H9 (cell line): ENCODE measurements at regions not wholly inside any gene's neighbourhood (a gene's known extent, or its start where the extent isn't known, plus 50 kb on each side); places are given as distances from the start of the nearest gene placed in this dataset.

Source experiments
- DNase-seq: peaks from one replicate; pipeline ENCODE4 v3.0.0-alpha.2; 2017
- H2AFZ ChIP-seq: one replicate; pipeline ENCODE4 v1.6.1; 2013; ENCODE audit warnings: mild to moderate bottlenecking, low read length, control low read depth, moderate library complexity
- H2AK5ac ChIP-seq: 2 replicates; pipeline ENCODE4 v1.6.1; 2013; ENCODE audit warnings: low read length, control low read depth, mixed read lengths; ENCODE audit not compliant: insufficient read length
- H2BK120ac ChIP-seq: one replicate; pipeline ENCODE4 v1.6.1; 2013; ENCODE audit warnings: low read depth, mild to moderate bottlenecking, low read length, control low read depth, inconsistent platforms; ENCODE audit not compliant: poor library complexity, severe bottlenecking
- H2BK12ac ChIP-seq: 2 replicates; pipeline ENCODE4 v1.6.1; 2013; ENCODE audit warnings: low read length, control low read depth, mixed read lengths, low read depth; ENCODE audit not compliant: insufficient read length
- H2BK15ac ChIP-seq: 2 replicates; pipeline ENCODE4 v1.6.1; 2013; ENCODE audit warnings: low read depth, low read length, control low read depth
- H2BK20ac ChIP-seq: one replicate; pipeline ENCODE4 v1.6.1; 2013; ENCODE audit warnings: low read depth, mild to moderate bottlenecking, low read length, control low read depth, inconsistent platforms; ENCODE audit not compliant: poor library complexity, severe bottlenecking
- H2BK5ac ChIP-seq: 2 replicates; pipeline ENCODE4 v1.6.1; 2013; ENCODE audit warnings: low read length, control low read depth, mixed read lengths; ENCODE audit not compliant: insufficient read length
- H3K14ac ChIP-seq: 2 replicates; pipeline ENCODE4 v1.6.1; 2013; ENCODE audit warnings: low read length, control low read depth; ENCODE audit not compliant: insufficient read depth
- H3K18ac ChIP-seq: 2 replicates; pipeline ENCODE4 v1.6.1; 2013; ENCODE audit warnings: low read depth, mild to moderate bottlenecking, mixed read lengths, low read length, control low read depth; ENCODE audit not compliant: insufficient read length
- H3K23ac ChIP-seq: 2 replicates; pipeline ENCODE4 v1.6.1; 2013; ENCODE audit warnings: low read length, control low read depth, mixed read lengths, low read depth; ENCODE audit not compliant: insufficient read length
- H3K23me2 ChIP-seq: 2 replicates; pipeline ENCODE4 v1.6.1; 2013; ENCODE audit warnings: low read depth, mild to moderate bottlenecking, mixed read lengths, low read length, control low read depth; ENCODE audit not compliant: insufficient read length, poor library complexity, severe bottlenecking
- H3K27ac ChIP-seq: 2 replicates; pipeline ENCODE4 v1.5.1; 2013; ENCODE audit warnings: low read length, control low read depth, mixed read lengths, low read depth; ENCODE audit not compliant: insufficient read length
- H3K27me3 ChIP-seq: 2 replicates; pipeline ENCODE4 v1.6.1; 2013; ENCODE audit warnings: low read length, control low read depth, inconsistent platforms; ENCODE audit not compliant: insufficient read depth
- H3K4ac ChIP-seq: 2 replicates; pipeline ENCODE4 v1.6.1; 2013; ENCODE audit warnings: low read depth, mild to moderate bottlenecking, control low read depth, inconsistent platforms, low read length, moderate library complexity
- H3K4me1 ChIP-seq: 2 replicates; pipeline ENCODE4 v1.6.1; 2013; ENCODE audit warnings: low read length, control low read depth, inconsistent platforms; ENCODE audit not compliant: insufficient read depth
- H3K4me2 ChIP-seq: 2 replicates; pipeline ENCODE4 v1.6.1; 2013; ENCODE audit warnings: low read length, control low read depth, mixed read lengths; ENCODE audit not compliant: insufficient read length, insufficient read depth
- H3K56ac ChIP-seq: 2 replicates; pipeline ENCODE4 v1.6.1; 2013; ENCODE audit warnings: low read depth, mild to moderate bottlenecking, mixed read lengths, low read length, control low read depth; ENCODE audit not compliant: insufficient read length
- H3K79me1 ChIP-seq: 2 replicates; pipeline ENCODE4 v1.6.1; 2013; ENCODE audit warnings: low read depth, mild to moderate bottlenecking, moderate library complexity, low read length, control low read depth, inconsistent platforms; ENCODE audit not compliant: insufficient read depth, poor library complexity, severe bottlenecking
- H3K79me2 ChIP-seq: 2 replicates; pipeline ENCODE4 v1.6.1; 2013; ENCODE audit warnings: low read length, control low read depth, inconsistent platforms; ENCODE audit not compliant: insufficient read depth
- H3K9ac ChIP-seq: 2 replicates; pipeline ENCODE4 v1.6.1; 2013; ENCODE audit warnings: low read length, control low read depth, mixed read lengths; ENCODE audit not compliant: insufficient read length; ENCODE audit errors: extremely low read depth
- H3K9me3 ChIP-seq: one replicate; pipeline ENCODE4 v1.6.1; 2013; ENCODE audit warnings: low read depth, low read length, inconsistent platforms; ENCODE audit not compliant: control insufficient read depth
- H3T11ph ChIP-seq: one replicate; pipeline ENCODE4 v1.6.1; 2013; ENCODE audit warnings: mild to moderate bottlenecking, low read length, control low read depth, inconsistent platforms
- H4K20me1 ChIP-seq: one replicate; pipeline ENCODE4 v1.6.1; 2013; ENCODE audit not compliant: control insufficient read depth, insufficient read length, insufficient read depth
- H4K5ac ChIP-seq: 2 replicates; pipeline ENCODE4 v1.6.1; 2013; ENCODE audit warnings: low read depth, mild to moderate bottlenecking, mixed read lengths, low read length, control low read depth; ENCODE audit not compliant: insufficient read length
- H4K8ac ChIP-seq: replicated peaks from 2 replicates; pipeline ENCODE4 v1.6.1; 2013; ENCODE audit warnings: low read length, control low read depth, mixed read lengths, low read depth; ENCODE audit not compliant: insufficient read length
- H4K91ac ChIP-seq: 2 replicates; pipeline ENCODE4 v1.6.1; 2013; ENCODE audit warnings: low read depth, mild to moderate bottlenecking, moderate library complexity, mixed read lengths, low read length, control low read depth; ENCODE audit not compliant: insufficient read length
- H3K27ac Mint-ChIP-seq, 3 experiments: 2 replicates in 2 of 3; 3 replicates in 1 of 3; pipeline ENCODE4 v1.8.0; 2020 to 2021; ENCODE audit warnings: mixed read lengths in 3 of 3, mild to moderate bottlenecking in 1 of 3, moderate library complexity in 1 of 3
- H3K27me3 Mint-ChIP-seq: 2 replicates; pipeline ENCODE4 v1.8.0; 2021; ENCODE audit warnings: low read depth, mild to moderate bottlenecking, moderate library complexity, mixed read lengths
- H3K36me3 Mint-ChIP-seq, 3 experiments: 2 replicates in 2 of 3; 3 replicates in 1 of 3; pipeline ENCODE4 v1.8.0; 2020 to 2021; ENCODE audit warnings: low read depth in 3 of 3, mixed read lengths in 3 of 3; ENCODE audit not compliant: insufficient read depth in 1 of 3
- H3K4me1 Mint-ChIP-seq, 2 experiments: 2 replicates each; pipeline ENCODE4 v1.8.0; 2020; ENCODE audit warnings: mixed read lengths in 2 of 2
- H3K4me3 Mint-ChIP-seq, 2 experiments: 2 replicates in 1 of 2; 3 replicates in 1 of 2; pipeline ENCODE4 v1.8.0; 2020 to 2021; ENCODE audit warnings: mild to moderate bottlenecking in 2 of 2, mixed read lengths in 2 of 2, moderate library complexity in 1 of 2
- H3K9me3 Mint-ChIP-seq, 2 experiments: 2 replicates in 1 of 2; 3 replicates in 1 of 2; pipeline ENCODE4 v1.8.0; 2020; ENCODE audit warnings: mild to moderate bottlenecking in 2 of 2, mixed read lengths in 2 of 2, moderate library complexity in 1 of 2
- CTCF ChIP-seq: fragments of 200-600 bp; sonication (generic); conservative IDR thresholded peaks from 3 replicates; pipeline ENCODE4 v1.8.0; 2021; ENCODE audit warnings: antibody characterized with exemption, mild to moderate bottlenecking
- WGBS: extraction: QIAGEN DNeasy Blood & Tissue Kit; methylation state at CpG from one replicate; pipeline ENCODE4 v1.1.7; 2013; ENCODE audit warnings: missing lambda C conversion rate, low lambda C conversion rate, mixed read lengths; ENCODE audit not compliant: insufficient read length; ENCODE audit errors: extremely low coverage; 5-methylcytosine and 5-hydroxymethylcytosine counted together

- Histone ChIP-seq H3K4ac (no peak overlapping the region), H4K8ac (no peak overlapping the region), H3K18ac (no peak overlapping the region), H4K20me1 (no peaks in the 10 kb centered on the region), H2BK5ac (no peak overlapping the region), H2AFZ (no peak overlapping the region), H3K27ac (no peak overlapping the region), H3T11ph (no peak overlapping the region), H3K23ac (no peak overlapping the region), H3K27me3 (no peaks in the 10 kb centered on the region), H3K14ac (no peak overlapping the region), H3K4me1 (no peaks in the 10 kb centered on the region), H4K91ac (no peak overlapping the region), H3K9ac (no peak overlapping the region), H2BK20ac (no peak overlapping the region), H4K5ac (no peak overlapping the region), H2AK5ac (no peak overlapping the region), H3K4me2 (no peak overlapping the region), H2BK15ac (no peak overlapping the region), H3K56ac (no peak overlapping the region), H2BK12ac (no peak overlapping the region), H3K23me2 (no peaks in the 10 kb centered on the region), H3K79me1 (no peaks in the 10 kb centered on the region), H3K9me3 (no peaks in the 10 kb centered on the region), H3K79me2 (no peaks in the 10 kb centered on the region), H2BK120ac (no peak overlapping the region)
- no peak overlapping the region for H3K4me3 Mint-ChIP-seq
- no peaks in the 10 kb centered on the region for H3K36me3 Mint-ChIP-seq
- peak overlapping the region in 1 of 3 experiments; percentile 73; a peak in 1 of 7 replicates for H3K27ac Mint-ChIP-seq
- DNase-seq = no peak
- WGBS = no CpG with 5 or more reads among the region's 9 CpGs
- H3K4me1 Mint-ChIP-seq = peaks cover 0 to 4% of the 10 kb centered on the region in 2 experiments; a peak in 2 of 4 replicates
- H3K27me3 Mint-ChIP-seq = no peaks in the 10 kb centered on the region
- no peak for TF ChIP-seq CTCF
- H3K9me3 Mint-ChIP-seq = no peaks in the 10 kb centered on the region
Measured at GRCh38 chr2:198692907-198693510, 764.7 kb downstream of the SATB2 start.
